NCI-H460 (cell line): ENCODE measurements at regions not wholly inside any gene's neighbourhood (a gene's known extent, or its start where the extent isn't known, plus 50 kb on each side); places are given as distances from the start of the nearest gene placed in this dataset.
"Not testable (repeated sequence)": the region's sequence is repeated elsewhere in the genome, so short reads cannot be mapped to it uniquely, and the experiment has no call there.

Experiments
- DNase-seq: peaks from one replicate; pipeline ENCODE4 v3.0.0-alpha.2; 2016; ENCODE audit warnings: low read depth; ENCODE audit errors: extremely low read depth
- small RNA-seq, 2 experiments: library from RNA; depleted of rRNA; stranded (forward); fragments of <200 nt; gene quantifications; one replicate each; pipeline ENCODE3, GENCODE V24; 2014

GRCh38 chr2:87685558-87685957 lies 62.3 kb upstream of the PLGLB2 start:
- not testable (repeated sequence) for DNase-seq

GRCh38 chr2:87686873-87687549 lies 60.9 kb upstream of the PLGLB2 start:
- DNase-seq: not testable (repeated sequence)

- not testable (repeated sequence) for DNase-seq
Measured at GRCh38 chr2:87687550-87688270, 60.2 kb upstream of the PLGLB2 start.

GRCh38 chr2:87691899-87692592 lies 55.8 kb upstream of the PLGLB2 start:
- DNase-seq: not testable (repeated sequence)

- not testable (repeated sequence) for DNase-seq
Measured at GRCh38 chr2:87692914-87693313, 55.0 kb upstream of the PLGLB2 start.

GRCh38 chr2:87693882-87694281 lies 54.0 kb upstream of the PLGLB2 start:
- DNase-seq: not testable (repeated sequence)

GRCh38 chr2:87695596-87696323 lies 52.1 kb upstream of the PLGLB2 start:
- DNase-seq: not testable (repeated sequence)

Small RNAs in the stretch of these regions (small RNA-seq; reads per million reads assigned to genes)
- 0 reads per million in 2 experiments for gene MIR4771-1
